GM21786 (cell line): ENCODE measurements at regions not wholly inside any gene's neighbourhood (a gene's known extent, or its start where the extent isn't known, plus 50 kb on each side); places are given as distances from the start of the nearest gene placed in this dataset.

Experiments
- ATAC-seq: cut with Tn5 transposase; IDR thresholded peaks from one replicate; pipeline ENCODE4 v1.9.1; 2021; ENCODE audit not compliant: unreplicated experiment

DNA sequence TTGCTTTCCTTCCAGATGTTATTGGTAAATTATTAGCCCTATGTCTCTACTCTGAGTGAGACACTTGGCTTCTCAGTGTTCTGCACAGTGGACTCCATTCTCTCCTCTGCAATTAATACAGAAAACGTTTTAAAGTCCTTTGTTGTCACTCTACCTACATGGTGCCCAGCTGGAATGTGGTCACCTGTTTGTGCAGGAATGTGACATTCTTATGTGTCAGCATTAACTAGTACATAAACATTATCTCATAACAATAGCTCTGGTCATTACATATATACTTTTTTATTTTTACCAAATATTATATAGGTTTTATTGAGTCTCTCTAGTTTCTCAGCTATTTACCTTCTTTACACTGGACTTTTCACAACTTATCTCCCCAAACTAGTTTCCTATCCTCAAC, 147.0 kb upstream of the KCNMB2 start:
- no peak for ATAC-seq

DNA sequence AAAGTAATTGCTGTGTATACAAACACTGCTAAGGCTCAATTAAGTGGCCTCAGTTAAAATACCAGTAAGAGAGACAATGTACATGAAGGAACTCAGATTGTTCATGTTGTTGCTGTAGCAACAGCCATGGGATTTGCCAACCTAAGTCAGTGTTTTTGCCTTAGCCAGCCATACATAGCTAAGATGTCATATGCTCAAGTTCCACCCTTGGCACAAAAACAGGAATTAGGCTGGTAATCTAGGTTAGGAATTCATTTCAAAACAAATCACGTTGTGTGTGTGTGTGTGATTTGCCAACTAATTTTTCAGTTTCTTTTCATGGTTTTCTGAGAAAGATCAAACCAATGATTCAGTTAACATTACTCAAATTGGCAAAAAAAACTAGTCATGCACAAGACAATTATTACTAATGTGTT, 143.7 kb upstream of the KCNMB2 start:
- ATAC-seq, result no peak

DNA sequence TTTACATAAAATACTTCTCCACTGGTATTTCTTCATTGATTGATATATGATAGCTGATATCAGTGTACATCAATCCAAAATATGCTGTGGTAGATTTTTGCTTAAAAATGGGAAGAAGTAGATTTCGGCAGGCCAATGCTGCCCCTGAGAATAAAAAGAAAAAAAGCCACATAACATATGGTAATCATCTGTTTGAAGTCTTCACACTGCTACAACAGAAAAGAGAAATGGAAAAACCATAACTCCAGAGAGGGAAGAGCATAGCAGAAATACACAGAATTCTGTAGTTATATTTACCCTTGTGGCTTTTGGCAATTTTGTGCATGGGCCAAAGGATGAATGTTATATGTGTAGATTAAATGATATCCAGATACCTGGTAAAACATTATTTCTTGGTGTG, 143.1 kb upstream of the KCNMB2 start:
- ATAC-seq, result no peak

DNA sequence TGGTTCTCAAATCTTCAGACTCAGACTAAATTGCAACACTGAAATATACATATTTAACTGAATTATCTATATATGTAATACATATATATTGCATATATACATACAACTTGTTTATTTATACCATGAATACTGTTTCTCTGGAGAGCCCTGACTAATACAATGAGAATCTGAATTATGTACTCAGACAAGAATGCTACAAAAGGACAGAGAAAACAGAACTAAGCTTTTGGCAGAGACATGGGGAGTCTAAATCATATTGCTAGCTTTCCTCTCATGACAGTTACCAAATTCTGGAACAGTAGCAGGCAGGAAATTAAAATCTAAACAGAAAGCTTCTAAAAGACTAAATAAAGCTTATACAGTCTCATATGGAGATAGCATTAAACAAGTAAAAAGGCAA, 142.4 kb upstream of the KCNMB2 start:
- no peak for ATAC-seq

DNA sequence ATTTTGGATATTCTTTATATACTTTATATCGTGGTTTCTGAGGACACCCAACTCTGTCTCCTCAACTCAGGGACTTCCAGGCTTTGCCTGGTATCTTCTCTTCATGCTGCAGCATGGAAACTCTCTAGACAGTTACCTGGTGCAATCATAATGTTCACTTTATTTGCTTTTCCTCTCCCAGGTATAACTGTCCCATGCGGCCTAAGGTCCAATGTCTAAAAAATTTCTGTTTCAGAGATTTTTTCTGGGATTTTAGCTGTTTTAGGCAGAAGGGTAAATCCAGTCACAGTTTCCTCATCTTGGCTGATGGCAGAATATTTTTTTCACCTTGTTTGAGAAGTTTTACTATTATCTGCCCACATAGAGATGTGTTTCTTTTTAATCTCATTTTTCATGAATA, 139.9 kb upstream of the KCNMB2 start:
- ATAC-seq, result no peak

DNA sequence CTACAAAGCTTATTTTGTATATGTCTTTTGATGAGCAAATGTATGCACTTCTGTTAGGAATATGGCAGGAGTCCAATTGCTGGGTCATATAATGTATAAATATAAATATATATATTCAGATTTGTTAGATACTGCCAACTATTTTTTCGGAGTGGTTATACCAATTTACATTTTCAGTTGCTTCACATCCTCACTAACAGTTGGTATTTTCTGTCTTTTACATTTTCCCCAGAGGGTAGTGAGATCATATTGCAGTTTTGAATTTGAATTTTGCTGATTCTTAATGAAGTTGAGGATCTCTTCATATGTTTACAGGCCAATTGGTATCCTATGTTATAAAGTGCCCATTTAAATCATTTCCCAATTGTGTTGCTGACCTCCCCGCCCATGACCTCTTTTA, 139.0 kb upstream of the KCNMB2 start:
- ATAC-seq, result no peak

DNA sequence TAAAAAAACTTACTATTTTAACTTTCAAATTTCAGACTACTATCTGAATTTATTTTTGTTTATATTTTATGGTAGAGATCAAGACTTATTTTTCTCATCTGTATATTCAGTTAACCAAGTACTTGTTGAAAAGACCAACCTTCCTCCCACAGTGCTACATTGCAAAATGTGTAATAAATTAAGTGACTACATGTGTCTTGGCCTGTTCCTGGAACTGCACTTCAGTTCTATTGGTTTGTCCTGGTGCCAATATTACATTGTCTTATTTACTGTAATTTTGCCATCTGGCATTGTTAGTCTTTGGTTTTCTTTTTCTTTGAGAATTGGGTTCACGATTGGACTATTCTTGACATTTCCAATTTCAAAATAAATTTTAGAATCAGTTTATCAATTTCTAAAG, 138.4 kb upstream of the KCNMB2 start:
- ATAC-seq, result no peak

DNA sequence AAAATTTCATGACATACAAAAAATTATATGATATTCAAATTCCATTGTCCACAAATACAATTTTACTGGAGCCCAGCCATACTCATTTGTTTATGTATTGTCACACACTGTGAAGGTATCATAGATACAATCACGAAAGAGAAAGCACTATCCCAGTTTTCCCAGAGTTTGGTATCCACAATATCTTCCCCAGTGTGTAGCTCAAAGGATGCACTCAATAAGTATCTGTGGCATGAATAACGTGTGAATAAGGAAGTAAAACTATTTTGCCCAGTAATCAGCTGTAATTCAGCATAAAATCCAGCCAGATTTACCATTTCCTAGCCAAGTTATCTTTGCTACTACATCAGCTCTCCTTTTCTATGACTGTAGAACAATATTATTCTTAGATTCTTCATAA, 131.3 kb upstream of the KCNMB2 start:
- ATAC-seq, result no peak

DNA sequence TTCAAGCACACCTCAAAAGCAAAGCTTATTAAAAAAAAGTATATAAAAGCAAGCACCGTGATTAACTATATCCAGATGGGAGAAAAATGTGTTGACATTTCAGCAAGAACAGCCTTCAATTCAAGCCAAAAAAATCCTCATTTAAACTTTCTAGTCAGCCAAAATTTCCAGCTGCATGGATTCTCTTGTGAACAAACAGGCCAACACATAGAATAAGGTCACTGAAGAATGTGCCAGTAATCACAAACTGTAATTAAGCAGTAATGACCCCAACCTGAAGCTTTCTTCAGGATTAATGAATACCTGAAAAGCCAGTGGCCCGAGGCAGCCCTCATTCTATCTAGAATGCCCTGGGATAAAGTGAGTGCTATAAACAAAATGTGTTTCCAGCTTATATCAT, 130.7 kb upstream of the KCNMB2 start:
- no peak for ATAC-seq

DNA sequence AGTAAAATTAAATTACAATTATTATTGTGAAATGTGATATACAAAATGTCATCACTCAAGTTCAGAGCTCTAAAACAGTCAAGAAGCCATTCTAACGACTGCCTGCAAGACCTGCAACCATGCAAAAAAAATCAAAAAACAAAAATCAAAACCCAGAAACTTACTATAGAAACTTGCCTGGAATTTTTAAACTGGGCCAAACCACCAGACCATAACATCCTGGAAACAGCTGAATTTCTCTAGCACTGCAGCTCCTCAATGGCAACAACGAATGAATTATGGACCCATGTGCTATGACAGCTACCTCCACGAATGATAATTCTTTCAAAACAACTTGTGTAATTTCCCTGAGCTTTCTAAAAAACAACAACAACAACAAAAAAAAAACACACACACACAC, 130.0 kb upstream of the KCNMB2 start:
- no peak for ATAC-seq

DNA sequence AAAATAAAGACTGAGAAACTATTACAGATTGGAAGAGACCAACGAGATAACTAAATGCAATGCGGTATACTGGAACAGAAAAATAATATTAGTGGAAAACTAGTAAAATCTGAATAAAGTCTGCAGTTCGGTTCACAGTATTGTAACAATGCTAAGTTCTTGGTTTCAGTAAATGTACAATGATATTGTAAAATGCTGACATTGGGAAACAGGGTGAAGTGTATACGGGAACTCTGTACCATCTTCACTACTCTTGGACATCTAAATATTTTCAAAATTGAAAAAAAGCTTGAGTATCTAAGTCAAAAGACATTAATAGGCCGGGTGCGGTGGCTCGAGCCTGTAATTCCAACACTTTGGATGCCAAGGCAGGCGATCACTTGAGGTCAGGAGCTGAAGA, 120.9 kb upstream of the KCNMB2 start:
- no peak for ATAC-seq

DNA sequence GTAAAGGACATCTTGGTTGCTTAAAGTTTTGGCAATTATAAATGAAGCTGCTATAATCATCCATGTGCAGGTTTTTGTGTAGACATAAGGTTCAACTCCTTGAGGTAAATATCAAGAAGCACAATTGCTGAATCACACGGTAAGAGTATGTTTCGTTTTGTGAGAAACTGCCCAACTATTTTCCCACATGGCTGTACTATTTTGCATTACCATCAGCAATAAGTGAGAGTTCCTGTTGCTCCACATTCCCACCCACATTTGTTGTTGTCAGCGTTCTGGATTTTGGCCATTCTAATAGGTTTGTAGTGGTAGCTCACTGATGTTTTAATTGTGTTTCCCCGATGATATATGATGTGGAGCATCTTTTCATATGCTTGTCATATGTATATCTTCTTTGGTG, 118.5 kb upstream of the KCNMB2 start:
- ATAC-seq, result no peak

DNA sequence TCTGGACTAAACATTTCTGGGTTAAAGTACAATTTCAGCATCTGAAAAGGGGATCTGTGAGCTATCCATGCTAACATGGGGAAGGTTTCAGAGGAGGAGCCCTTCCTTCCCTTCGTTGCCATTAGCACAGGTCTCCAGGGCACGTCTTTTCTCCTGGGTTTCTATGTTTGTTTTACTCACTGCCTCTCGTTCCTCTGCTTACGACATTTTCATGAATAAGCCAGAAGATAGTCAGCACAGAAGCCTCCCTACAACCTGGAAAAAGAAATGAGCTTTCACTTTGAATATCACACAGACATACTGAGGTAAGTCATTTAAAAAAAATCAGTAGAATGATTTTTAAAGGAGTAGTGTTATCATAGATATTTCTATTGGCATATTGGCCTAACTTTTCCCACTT, 117.2 kb upstream of the KCNMB2 start:
- no peak for ATAC-seq

DNA sequence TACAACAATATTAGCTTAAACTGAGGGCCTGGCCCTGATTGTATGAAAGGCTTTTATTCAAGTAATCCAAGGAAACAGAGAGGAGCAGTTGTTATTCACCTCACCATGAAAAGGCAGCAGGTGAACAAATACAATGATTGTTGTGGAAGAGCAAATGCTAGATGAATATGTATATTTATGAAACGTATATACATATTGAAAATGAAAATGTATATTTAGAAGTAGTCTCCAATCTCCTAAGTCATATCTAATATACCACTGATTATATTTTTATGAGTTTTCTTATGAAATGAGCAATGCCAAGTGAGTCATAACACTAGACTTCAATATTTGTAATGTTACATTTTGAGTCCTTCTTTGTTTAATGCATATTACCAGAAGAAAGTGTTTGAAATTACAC, 116.2 kb upstream of the KCNMB2 start:
- no peak for ATAC-seq

DNA sequence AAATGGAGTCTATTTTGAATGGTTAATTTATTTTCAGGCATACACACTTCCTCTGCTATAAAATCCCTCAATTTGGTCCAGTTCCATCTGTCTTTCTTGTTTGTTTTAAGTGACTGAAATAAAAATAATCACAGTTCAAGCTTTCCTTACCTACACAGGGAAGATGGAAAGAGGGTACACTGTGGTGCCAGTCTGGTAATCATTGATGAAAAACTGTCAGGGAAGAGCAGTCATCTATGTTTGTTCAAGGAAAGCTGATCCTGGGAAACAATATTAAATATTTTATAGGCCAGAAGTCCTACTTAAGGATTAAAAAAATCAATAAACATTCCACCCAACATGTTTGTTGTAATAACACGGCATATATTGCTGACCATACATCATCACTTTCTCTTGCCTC, 115.2 kb upstream of the KCNMB2 start:
- ATAC-seq, result no peak

DNA sequence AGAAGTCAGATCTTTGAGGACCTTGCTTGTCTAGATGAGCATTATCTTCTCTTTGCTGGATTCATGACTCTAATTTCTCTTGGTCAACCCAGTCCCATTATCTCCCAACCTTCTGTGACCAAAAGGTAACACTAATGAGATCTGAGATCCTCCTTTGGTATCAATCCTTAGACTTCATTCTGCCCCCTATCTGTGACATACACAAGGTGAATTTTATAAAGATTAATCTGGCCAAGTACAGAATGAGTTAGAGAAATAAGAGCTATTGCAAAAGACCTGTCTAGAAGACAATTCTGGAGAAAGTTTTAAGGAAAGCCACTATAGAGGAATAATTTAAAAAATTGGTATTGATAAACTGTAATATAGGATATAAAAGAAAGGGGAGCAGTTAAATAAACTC, 113.8 kb upstream of the KCNMB2 start:
- ATAC-seq, result no peak

DNA sequence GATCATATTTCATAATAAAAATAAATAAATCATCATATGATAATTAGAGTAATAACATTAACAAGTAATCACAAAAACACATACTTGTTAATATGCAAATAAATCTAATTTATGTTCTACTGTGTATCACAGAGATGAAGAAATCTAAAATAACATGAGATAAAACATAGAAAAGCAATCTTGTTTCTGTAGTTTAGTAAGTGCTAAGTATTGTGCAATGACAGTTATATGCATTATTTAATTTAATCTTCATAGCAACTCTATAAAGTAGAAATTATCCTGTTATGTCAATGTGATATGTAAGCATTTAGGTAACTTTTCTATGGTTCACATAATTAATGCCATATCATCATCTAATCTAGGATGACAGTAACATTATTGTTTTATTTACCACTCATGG, 108.2 kb upstream of the KCNMB2 start:
- ATAC-seq, result no peak

DNA sequence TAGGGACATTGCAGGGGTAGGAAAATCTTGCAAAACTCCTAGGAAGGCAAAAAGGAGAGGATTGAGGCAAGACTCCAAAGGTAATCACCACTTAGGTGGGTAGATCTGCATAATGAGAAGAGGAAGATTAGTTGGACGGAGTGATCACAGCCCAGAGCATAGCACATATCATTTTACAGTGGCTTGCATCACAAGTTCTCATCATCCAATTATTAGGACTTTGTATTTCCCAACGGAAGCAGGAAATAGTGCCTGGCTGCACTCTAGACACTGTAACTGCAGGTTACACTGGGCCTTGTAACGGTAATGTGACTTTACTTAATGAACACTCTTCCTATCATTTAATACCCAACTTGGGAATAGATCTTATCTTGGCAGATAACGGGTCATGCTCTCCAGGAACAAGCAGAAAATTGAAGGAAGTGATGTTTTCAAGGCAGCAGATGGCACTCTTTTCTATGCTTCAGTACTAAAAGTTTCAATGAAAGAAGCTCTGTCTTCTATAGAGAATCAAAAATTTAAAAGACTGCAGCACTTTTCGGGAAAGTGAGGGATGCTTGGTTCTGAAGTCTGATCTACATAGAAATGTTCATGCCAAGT, 101.9 kb upstream of the KCNMB2 start:
- ATAC-seq, result no peak

DNA sequence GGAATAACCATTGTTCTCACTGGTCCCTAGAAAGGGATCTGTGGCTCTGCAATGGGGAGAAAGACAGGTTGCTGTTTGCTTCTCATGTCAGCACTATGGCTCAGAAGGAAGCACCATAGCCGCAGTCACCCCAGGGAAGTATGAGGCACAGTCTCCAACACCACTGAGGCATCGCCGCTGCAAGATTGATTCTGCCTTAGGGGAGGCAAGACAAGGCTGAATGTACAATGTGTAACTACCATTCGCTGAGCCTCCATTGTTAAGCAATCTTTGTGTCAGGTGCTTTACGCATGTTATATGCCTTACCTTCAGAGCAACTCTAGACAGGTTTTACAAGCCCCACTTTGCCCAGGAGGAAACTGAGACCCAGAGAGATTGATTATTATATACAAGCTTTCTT, 100.7 kb upstream of the KCNMB2 start:
- no peak for ATAC-seq

DNA sequence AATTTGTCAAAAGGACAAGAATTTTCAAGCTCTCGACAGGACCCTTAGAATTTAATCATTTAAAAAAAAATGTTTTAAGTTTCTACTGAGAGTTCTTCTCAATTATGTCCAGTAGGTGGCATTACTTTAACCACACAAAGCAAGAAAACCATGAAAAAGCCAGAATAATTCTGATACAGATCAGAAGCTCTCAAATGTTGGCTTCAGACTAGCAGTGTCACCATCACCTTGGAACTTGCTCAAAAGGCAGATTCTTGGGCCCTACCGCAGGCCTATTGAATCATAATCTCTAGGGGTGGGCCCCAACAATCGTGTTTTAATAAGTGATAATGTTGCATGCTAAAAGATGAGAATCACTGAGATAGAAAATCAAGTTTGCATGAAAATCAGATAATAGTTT, 99.5 kb upstream of the KCNMB2 start:
- peak; percentile 52 for ATAC-seq

DNA sequence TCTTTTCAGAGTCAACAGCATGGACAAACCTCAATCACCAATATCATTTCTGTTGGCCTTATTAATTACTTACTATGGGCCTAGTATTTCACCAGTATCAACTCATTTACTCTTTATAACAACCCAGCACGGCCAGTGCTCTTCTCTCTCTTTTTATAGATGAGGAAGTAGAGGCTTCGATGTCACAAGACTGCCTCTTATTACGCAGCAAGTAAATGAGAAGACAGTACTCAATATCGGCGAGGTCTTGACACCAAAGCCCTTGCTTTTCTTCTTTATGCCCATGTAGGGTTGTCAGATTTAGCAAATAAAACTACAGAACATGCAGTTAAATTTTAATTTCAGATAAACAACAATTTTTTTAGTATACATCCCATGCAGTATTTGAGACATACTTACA, 99.0 kb upstream of the KCNMB2 start:
- no peak for ATAC-seq

DNA sequence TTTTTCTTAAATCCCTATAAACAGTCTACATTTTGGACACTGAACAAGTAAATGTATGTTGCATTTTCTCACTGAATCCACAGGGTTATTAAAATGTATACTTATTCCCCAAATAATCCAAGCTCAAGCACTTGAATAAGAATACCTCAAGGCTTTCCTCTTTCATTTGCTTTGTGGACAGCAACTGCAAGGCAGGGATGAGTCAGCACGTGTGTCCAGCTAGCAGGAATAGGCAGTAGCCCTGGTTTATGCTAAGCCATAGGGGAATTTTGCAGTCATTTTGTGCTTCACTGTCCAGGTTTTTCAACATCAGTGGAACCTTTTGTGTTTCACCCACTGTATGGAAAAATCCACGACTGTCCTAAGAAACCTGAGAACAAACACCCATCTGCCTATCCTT, 96.7 kb upstream of the KCNMB2 start:
- ATAC-seq, result no peak

DNA sequence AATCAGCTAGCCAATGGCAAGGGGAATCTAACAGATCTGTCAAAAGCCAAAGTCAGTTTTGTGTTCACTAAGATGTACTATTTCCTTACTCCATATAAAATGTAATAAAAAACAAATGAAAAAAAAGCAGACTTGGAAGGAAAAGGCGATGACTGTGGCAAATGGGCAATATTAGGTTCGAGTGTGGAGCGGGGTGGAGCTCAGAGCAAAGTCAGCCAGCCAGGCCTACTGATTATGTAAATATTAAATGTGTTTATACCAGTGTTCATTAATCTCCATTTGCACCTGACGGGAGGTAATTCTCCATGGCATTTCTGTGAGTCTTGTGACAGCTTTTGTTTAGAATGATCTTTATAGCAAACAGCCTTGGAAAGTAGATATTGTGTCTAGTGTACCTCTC, 96.2 kb upstream of the KCNMB2 start:
- no peak for ATAC-seq

DNA sequence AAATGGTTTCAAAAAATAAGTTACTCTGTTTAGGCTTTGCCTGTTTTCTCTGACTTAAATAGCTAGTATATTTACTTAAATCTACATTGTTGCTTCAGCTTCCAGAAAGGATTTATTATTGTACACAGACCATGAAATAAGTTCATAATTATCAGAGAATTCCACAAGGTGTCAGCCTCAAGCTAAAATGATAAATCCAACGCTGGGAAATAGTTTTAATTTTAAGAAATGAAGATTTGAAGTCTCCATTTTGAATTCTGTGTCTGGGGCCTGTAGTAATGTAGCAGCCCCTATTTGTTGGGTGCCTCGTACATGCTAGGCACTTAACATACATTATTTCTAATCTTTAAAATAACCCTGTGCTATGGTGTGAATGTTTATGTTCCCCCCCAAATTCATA, 92.6 kb upstream of the KCNMB2 start:
- no peak for ATAC-seq
